Activated T-helper 17 cell treated with anti-CD3 and anti-CD28 coated beads, Interleukin-2, amount 50 U/mL, for 72 hours (primary cell): ENCODE measurements at regions not wholly inside any gene's neighbourhood (a gene's known extent, or its start where the extent isn't known, plus 50 kb on each side); places are given as distances from the start of the nearest gene placed in this dataset.
"Not testable (repeated sequence)": the region's sequence is repeated elsewhere in the genome, so short reads cannot be mapped to it uniquely, and the experiment has no call there.

Experiments used
- ATAC-seq: fragments of 150-1000 bp; cut with Tn5 transposase; replicated peaks from 2 replicates; pipeline ENCODE4 v1.10.0; 2021; ENCODE audit warnings: mild to moderate bottlenecking, moderate library complexity
- H3K27ac Mint-ChIP-seq: one replicate; pipeline ENCODE4 v1.8.0; 2022; ENCODE audit warnings: mixed read lengths
- H3K27me3 Mint-ChIP-seq: one replicate; pipeline ENCODE4 v1.8.0; 2022; ENCODE audit warnings: mixed read lengths
- H3K36me3 Mint-ChIP-seq: one replicate; pipeline ENCODE4 v1.8.0; 2022; ENCODE audit warnings: low read depth, mild to moderate bottlenecking, mixed read lengths
- H3K4me1 Mint-ChIP-seq: one replicate; pipeline ENCODE4 v1.8.0; 2022; ENCODE audit warnings: mixed read lengths
- H3K4me3 Mint-ChIP-seq: one replicate; pipeline ENCODE4 v1.8.0; 2022; ENCODE audit warnings: mild to moderate bottlenecking, mixed read lengths
- H3K9me3 Mint-ChIP-seq: one replicate; pipeline ENCODE4 v1.8.0; 2022; ENCODE audit warnings: mixed read lengths

DNA sequence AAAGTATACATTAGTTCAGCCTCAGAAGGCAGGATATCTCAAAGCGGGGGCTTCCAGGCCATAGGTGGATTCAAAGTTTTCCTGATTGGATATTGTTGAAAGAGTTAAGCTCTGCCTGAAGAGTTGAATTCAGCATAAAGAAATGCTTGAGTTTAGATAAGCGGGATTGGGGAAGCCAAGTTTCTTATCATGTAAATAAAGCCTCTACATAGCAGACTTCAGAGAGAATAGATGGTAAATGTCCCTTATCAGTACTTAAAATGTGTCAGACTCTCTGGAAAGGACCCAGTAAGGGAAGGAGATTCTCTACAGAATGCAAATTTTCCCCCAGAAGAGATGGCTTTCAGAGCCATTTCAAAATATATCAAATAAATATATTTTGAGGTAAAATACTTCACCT is 423.5 kb downstream of the SHISA9 start:
- Mint-ChIP-seq H3K4me3 (no peak overlapping the region), H3K4me1 (no peaks in the 10 kb centered on the region), H3K9me3 (peaks cover 6% of the 10 kb centered on the region), H3K36me3 (no peaks in the 10 kb centered on the region), H3K27me3 (no peaks in the 10 kb centered on the region), H3K27ac (no peak overlapping the region)
- no peak for ATAC-seq

DNA sequence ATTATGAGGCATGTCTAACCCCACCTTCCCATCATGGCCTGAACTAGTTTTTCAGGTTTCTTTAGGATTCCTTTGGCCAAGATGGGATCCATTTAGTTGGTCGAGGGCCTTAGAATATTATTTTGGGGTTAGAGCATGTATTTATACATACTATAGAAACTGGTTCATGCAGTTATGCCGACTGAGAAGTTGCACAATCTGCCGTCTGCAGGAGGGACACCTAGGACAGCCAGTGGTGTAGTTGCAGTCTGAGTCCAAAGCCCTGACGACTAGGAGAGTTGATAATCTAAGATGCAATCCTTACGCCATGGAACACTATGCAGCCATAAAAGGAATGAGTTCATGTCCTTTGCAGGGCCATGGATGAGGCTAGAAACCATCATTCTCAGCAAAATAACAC is 424.0 kb downstream of the SHISA9 start:
- H3K4me1 Mint-ChIP-seq, result no peaks in the 10 kb centered on the region
- no peak for ATAC-seq
- peaks cover 6% of the 10 kb centered on the region for H3K9me3 Mint-ChIP-seq
- no peak overlapping the region for H3K4me3 Mint-ChIP-seq
- H3K27me3 Mint-ChIP-seq, result no peaks in the 10 kb centered on the region
- H3K27ac Mint-ChIP-seq, result no peak overlapping the region
- H3K36me3 Mint-ChIP-seq, result no peaks in the 10 kb centered on the region

DNA sequence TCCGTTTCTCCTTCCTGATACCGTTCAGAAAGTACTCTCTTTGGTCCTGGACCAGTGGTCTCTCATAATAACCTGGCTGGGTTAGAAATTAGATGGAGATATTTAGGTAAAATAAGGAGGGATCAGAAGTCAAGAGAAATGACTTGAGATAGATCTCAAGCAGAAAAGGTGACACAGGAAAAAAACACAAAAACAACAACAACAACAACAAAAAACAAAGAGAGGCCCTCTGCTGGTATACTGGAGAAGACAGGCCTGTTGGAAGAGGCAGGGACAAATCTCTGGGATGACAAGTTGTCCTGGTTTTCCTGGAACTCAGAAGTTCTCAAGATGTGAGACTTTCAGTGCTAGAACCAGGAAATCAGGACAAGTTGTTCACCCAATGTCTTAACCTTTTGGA is 430.5 kb downstream of the SHISA9 start:
- H3K27me3 Mint-ChIP-seq, result no peaks in the 10 kb centered on the region
- ATAC-seq, result no peak
- no peak overlapping the region for H3K27ac Mint-ChIP-seq
- H3K4me3 Mint-ChIP-seq, result no peak overlapping the region
- H3K36me3 Mint-ChIP-seq, result no peaks in the 10 kb centered on the region
- peaks cover under 1% of the 10 kb centered on the region for H3K9me3 Mint-ChIP-seq
- H3K4me1 Mint-ChIP-seq, result no peaks in the 10 kb centered on the region

DNA sequence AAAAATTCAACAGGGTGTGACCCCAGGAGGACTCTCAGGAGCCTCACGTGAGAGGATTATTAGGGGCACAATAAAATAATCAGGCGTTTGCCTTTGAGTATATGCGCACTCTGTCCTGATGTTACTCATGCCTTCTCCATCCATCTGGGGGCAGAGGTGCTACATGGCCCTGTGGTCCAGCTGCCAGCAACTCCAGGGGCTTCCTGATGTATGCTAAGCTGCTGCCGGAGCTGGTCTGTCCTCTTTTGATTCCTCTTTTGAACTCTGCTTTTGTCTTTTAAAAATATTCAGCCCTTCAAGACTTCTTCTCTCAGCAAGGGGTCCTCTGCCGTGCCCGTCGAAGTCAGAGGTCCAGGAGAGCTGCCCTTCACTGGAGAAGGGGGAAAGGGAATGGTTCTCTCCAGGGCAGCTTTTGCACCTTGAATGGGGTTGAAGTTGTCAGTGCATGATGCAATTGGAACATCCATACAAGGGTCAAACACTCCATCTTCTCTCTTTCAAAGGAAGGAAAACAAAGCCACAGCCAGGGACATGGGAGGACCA is 431.4 kb downstream of the SHISA9 start:
- Mint-ChIP-seq H3K36me3 (no peaks in the 10 kb centered on the region), H3K4me3 (no peak overlapping the region)

DNA sequence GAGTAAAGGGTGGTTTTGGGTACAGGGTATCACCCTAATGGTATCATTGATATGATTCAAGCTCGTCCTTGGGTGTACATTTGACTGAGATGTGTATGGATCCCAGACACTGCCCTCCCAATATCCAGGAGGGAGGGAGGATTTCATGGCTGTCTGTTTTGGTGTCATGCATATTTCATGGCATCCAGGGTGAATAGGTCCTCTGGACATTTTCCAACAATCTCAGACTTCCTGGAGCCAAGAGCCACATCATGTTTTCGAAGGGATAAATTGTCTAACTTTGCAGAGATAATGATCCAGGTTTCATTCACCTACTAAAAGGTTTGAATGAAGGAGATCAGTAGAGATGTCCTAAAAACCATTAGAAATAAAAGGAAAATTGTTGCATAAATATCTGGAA is 431.9 kb downstream of the SHISA9 start:
- no peaks in the 10 kb centered on the region for H3K27me3 Mint-ChIP-seq
- no peak overlapping the region for H3K27ac Mint-ChIP-seq
- no peaks in the 10 kb centered on the region for H3K9me3 Mint-ChIP-seq
- no peak for ATAC-seq
- no peaks in the 10 kb centered on the region for H3K36me3 Mint-ChIP-seq
- no peak overlapping the region for H3K4me3 Mint-ChIP-seq
- no peaks in the 10 kb centered on the region for H3K4me1 Mint-ChIP-seq

More for the DNA sequence above, 431.4 kb downstream of the SHISA9 start:
- Mint-ChIP-seq H3K27ac (no peak overlapping the region), H3K27me3 (no peaks in the 10 kb centered on the region), H3K4me1 (no peaks in the 10 kb centered on the region), H3K9me3 (no peaks in the 10 kb centered on the region)
- no peak for ATAC-seq

DNA sequence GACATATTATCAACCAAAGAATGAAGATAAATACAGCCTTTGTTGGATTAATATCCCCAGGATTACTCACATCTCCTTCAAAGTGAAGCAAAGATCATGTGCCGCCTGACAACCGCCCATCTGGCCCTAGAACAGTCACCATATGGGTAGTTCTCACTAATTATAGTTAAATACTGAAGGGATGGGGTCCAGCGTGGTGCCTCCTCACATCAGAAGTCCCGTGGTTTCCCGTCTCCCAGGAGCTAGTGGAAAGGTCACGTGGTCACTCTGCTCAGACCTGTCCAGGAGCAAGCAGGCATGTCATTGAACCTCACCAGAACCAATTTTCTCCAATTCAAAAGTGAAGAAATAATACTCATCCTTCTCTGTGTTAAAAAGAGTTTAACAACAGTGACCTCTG is 434.5 kb downstream of the SHISA9 start:
- H3K27ac Mint-ChIP-seq, result no peak overlapping the region

DNA sequence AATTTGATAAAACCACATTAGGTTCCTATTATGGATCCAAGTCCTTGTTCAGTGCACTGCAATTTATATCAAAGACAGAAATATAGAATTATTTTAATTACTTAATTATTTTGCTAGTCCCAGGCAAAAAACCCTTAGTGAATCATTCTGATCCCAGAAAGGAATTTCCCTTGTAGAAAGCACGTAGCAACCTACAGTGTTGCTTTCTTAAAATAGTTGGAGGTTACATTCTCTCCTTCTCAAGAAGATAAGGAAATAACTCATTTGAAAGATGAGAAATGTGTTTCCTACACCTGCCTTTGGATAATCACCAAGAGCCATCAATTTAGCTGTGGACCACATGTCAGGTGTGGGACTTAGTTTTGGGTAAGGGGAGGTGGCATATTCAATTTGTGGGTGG is 434.9 kb downstream of the SHISA9 start:
- Mint-ChIP-seq H3K27ac (no peak overlapping the region), H3K4me3 (no peak overlapping the region), H3K9me3 (no peaks in the 10 kb centered on the region), H3K4me1 (no peaks in the 10 kb centered on the region), H3K36me3 (no peaks in the 10 kb centered on the region), H3K27me3 (no peaks in the 10 kb centered on the region)
- no peak for ATAC-seq

More for the DNA sequence above, 434.5 kb downstream of the SHISA9 start:
- Mint-ChIP-seq H3K4me3 (no peak overlapping the region), H3K27me3 (no peaks in the 10 kb centered on the region), H3K36me3 (no peaks in the 10 kb centered on the region), H3K9me3 (no peaks in the 10 kb centered on the region), H3K4me1 (no peaks in the 10 kb centered on the region)
- no peak for ATAC-seq

DNA sequence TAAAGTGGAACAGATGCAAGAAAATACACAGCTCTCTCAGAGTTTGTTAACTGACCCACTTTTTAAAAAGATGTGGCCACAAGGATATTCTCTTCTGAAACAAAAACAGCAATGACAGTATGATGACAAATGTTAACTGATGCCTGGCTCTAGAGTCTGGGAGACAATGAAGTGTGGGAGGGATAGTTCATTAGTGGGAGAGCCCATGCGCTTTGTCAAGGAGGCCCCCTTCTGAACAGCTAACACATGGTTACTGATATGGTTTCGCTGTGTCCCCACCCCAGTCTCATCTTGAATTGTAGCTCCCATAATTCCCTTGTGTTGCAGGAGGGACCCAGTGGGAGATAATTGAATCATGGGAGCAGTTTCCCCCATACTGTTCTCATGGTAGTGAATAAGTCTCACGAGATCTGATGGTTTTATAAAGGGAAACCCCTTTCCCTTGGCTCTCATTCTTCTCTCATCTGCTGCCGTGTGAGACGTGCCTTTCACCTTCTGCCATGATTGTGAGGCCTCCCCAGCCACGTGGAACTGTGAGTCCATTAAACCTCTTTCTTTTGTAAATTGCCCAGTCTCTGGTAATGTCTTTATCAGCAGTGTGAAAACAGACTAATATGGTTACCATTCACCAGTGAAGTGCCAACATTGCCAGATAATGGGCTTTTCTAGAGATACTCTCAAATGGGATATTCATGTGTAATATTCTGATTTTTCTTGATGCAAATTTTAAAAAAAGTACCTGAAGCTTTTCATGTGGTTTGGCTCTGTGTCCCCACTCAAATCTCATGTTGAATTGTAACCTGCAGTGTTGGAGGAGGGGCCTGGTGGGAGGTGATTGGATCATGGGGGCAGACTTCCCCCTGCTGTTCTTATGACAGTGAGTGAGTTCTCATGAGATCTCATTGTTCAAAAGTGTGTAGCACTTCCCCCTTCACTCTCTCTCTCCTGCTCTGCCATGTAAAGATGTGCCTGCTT is 435.8 kb downstream of the SHISA9 start:
- not testable (repeated sequence) for ATAC-seq, H3K27ac Mint-ChIP-seq, H3K4me3 Mint-ChIP-seq, H3K9me3 Mint-ChIP-seq, H3K36me3 Mint-ChIP-seq, H3K4me1 Mint-ChIP-seq, H3K27me3 Mint-ChIP-seq

DNA sequence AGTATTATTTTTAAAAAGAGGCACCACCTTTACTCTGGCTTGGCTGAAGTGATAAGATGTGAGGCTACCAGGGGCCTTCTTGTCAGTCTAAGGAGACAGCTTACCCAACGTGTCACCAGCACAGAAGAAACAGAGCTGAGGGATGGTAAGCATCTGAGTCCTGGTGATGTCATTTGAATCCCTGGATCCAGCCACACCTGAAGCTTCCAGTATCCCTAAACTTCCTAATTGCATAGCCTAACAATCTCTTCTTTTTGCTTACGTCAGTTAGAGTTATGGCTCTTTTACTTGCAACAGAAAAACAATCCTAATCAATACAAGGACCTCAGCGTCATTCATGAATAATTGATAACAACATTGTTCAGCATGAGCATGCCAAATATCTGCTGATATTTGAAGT is 436.6 kb downstream of the SHISA9 start:
- Mint-ChIP-seq H3K4me1 (no peaks in the 10 kb centered on the region), H3K36me3 (no peaks in the 10 kb centered on the region), H3K27ac (no peak overlapping the region), H3K4me3 (no peak overlapping the region), H3K9me3 (no peaks in the 10 kb centered on the region), H3K27me3 (no peaks in the 10 kb centered on the region)
- no peak for ATAC-seq

DNA sequence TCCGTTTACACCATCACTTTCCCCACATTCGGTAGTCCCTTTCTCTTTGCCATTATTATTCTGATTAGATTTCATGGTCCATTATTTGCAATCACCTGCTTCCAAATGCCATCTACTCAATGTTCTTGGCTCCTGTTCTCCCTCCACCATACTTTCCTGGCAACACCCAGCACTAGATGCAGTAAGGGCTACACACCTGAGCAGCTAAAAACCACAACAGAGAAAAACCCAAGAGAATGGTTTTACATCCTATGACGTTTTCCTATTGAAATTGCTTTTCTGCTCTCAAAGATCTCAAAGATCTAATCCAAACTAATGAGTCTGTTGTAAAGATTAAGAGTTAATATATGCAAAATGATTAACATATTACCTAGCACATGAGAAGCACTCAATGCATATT is 441.3 kb downstream of the SHISA9 start:
- H3K9me3 Mint-ChIP-seq, result peaks cover 5% of the 10 kb centered on the region
- H3K36me3 Mint-ChIP-seq, result no peaks in the 10 kb centered on the region
- H3K27me3 Mint-ChIP-seq, result no peaks in the 10 kb centered on the region
- no peak overlapping the region for H3K27ac Mint-ChIP-seq
- no peak for ATAC-seq
- no peaks in the 10 kb centered on the region for H3K4me1 Mint-ChIP-seq
- H3K4me3 Mint-ChIP-seq, result no peak overlapping the region

DNA sequence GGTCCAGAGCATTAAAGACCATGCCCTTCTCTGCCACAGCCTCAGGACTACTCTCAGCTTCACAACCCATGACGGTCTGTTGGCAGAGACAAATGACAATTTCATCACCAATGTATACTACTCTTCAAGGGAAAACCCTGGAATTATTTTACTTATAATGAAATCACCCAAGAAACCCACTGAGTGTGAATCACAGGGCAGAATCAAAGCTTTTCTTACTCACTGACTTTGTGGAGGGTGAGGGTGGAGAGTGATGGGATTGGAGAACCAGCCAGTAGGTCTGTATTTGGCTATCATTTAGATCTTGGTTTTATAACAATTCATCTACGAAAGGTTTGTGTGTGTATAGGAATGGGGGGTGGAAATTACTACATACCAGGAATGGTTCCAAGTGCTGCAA is 442.6 kb downstream of the SHISA9 start:
- Mint-ChIP-seq H3K9me3 (peaks cover 5% of the 10 kb centered on the region), H3K4me3 (no peak overlapping the region), H3K4me1 (no peaks in the 10 kb centered on the region), H3K27me3 (no peaks in the 10 kb centered on the region), H3K36me3 (no peaks in the 10 kb centered on the region), H3K27ac (no peak overlapping the region)
- no peak for ATAC-seq

DNA sequence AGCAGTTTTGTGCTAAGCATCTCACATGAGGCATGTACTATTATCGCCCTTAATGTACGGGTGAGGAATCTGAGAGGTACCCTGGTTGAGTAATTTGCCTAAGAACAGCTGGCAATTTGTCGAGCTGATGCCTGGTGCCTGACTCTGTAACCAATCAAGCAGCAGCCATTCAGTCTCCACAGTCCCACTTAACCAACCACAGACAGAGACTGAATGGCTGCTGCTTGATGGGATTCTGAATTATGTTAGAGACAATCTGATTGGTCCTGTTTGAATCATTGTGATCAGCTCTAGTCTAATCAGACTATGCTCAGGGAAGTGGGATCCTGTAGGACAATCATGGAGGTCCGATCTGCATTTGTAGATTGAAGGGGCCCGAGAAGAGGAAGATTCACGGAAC is 447.0 kb downstream of the SHISA9 start:
- H3K4me3 Mint-ChIP-seq, result no peak overlapping the region
- no peaks in the 10 kb centered on the region for H3K27me3 Mint-ChIP-seq
- no peaks in the 10 kb centered on the region for H3K4me1 Mint-ChIP-seq
- no peak overlapping the region for H3K27ac Mint-ChIP-seq
- no peaks in the 10 kb centered on the region for H3K36me3 Mint-ChIP-seq
- H3K9me3 Mint-ChIP-seq, result peaks cover 5% of the 10 kb centered on the region
- ATAC-seq, result no peak

DNA sequence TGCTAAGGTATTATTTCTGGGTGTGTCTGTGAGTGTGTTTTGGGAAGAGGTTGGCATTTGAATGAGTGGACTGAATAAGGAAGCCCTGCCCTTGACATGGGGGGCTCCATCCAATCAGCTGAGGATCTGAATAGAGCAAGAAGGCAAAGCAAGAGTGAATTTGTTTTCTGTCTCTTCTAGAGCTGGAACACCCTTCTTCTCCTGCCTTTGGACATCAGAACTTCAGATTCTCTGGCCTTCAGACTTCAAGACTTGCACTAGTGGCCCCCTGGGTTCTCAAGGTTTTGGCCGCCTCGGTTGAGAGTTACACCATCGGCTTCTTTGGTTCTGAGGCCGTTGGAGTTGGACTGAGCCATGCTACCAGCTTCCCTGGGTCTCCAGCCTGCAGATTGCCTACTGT is 448.6 kb downstream of the SHISA9 start:
- no peaks in the 10 kb centered on the region for H3K36me3 Mint-ChIP-seq
- H3K27ac Mint-ChIP-seq, result no peak overlapping the region
- no peak overlapping the region for H3K4me3 Mint-ChIP-seq
- ATAC-seq, result no peak
- no peaks in the 10 kb centered on the region for H3K27me3 Mint-ChIP-seq
- no peaks in the 10 kb centered on the region for H3K4me1 Mint-ChIP-seq
- H3K9me3 Mint-ChIP-seq, result peaks cover 13% of the 10 kb centered on the region

DNA sequence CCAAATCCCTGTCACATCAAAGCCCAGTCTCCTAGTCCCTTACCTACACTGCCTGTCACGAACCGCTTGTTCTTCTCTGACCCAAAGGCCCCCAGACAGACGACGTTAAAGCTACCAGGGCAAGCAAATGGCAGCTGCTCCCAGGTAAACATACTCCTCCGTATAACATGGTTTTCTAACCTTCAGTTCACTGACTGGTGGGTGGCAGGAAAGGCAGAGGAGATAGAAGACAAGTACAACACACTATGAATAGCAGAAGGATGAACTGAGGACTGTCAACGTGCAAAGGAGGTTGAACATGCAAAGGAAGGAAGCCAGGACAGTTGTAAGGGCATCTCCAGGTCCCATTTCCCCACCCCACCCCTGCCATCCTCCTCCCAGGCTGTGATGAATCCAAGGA is 449.8 kb downstream of the SHISA9 start:
- H3K27ac Mint-ChIP-seq, result no peak overlapping the region
- H3K4me1 Mint-ChIP-seq, result no peaks in the 10 kb centered on the region
- no peak overlapping the region for H3K4me3 Mint-ChIP-seq
- H3K36me3 Mint-ChIP-seq, result no peaks in the 10 kb centered on the region
- ATAC-seq, result no peak
- no peaks in the 10 kb centered on the region for H3K27me3 Mint-ChIP-seq
- peaks cover 9% of the 10 kb centered on the region for H3K9me3 Mint-ChIP-seq

DNA sequence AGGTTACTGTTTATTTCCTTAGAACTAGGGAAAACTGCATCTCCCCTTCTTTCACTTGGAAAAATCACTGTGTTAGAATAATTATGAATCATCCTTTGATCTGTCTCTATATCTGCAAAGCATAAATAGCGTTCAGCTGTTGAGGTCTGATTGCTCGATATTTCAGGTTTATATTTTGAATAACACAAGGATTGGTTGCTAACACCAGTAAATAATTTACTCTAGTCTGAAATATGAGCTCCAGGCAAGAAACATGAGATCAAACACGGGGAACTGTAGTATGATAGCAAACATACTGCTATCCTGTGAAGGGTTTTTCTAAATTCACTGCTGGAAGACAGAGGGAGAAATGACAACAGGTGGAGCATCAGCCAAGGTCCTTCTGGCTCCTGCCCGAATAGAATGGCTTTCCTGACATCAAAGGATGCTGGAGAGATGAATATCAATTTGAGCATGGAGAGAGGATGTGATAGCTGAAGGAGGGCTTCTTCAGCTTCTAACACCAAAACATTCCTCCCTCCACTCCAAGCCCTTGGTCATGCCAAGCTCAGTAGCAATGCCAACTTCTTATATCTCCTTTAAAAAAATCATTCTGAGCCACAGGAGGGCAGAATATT is 450.3 kb downstream of the SHISA9 start:
- no peaks in the 10 kb centered on the region for H3K36me3 Mint-ChIP-seq
- ATAC-seq, result no peak
- H3K4me1 Mint-ChIP-seq, result no peaks in the 10 kb centered on the region
- H3K9me3 Mint-ChIP-seq, result peaks cover 9% of the 10 kb centered on the region
- no peak overlapping the region for H3K4me3 Mint-ChIP-seq
- no peaks in the 10 kb centered on the region for H3K27me3 Mint-ChIP-seq
- H3K27ac Mint-ChIP-seq, result no peak overlapping the region
